SU-DHL-6 (cell line): ENCODE measurements at regions not wholly inside any gene's neighbourhood (a gene's known extent, or its start where the extent isn't known, plus 50 kb on each side); places are given as distances from the start of the nearest gene placed in this dataset.

Experiments used
- CTCF ChIP-seq: fragments of 200-600 bp; sonication (generic); IDR thresholded peaks from one replicate; pipeline ENCODE4 v1.5.1; 2017; ENCODE audit warnings: antibody characterized with exemption, mild to moderate bottlenecking, low read length, moderate library complexity; ENCODE audit not compliant: insufficient read depth, poor library complexity, severe bottlenecking
- EZH2phosphoT487 ChIP-seq: fragments of 200-600 bp; sonication (generic), shearing (Covaris generic); conservative IDR thresholded peaks from 2 replicates; pipeline ENCODE4 v1.6.1; 2018; ENCODE audit warnings: mild to moderate bottlenecking, antibody characterized with exemption, low read length, moderate library complexity, mixed read lengths

GRCh38 chr9:99353408-99353807, 131.3 kb downstream of the SEC61B start:
- TF ChIP-seq CTCF (no peak), EZH2phosphoT487 (no peak)
